ENCODE measurements at regions not wholly inside any gene's neighbourhood (a gene's known extent, or its start where the extent isn't known, plus 50 kb on each side); places are given as distances from the start of the nearest gene placed in this dataset.

DNA sequence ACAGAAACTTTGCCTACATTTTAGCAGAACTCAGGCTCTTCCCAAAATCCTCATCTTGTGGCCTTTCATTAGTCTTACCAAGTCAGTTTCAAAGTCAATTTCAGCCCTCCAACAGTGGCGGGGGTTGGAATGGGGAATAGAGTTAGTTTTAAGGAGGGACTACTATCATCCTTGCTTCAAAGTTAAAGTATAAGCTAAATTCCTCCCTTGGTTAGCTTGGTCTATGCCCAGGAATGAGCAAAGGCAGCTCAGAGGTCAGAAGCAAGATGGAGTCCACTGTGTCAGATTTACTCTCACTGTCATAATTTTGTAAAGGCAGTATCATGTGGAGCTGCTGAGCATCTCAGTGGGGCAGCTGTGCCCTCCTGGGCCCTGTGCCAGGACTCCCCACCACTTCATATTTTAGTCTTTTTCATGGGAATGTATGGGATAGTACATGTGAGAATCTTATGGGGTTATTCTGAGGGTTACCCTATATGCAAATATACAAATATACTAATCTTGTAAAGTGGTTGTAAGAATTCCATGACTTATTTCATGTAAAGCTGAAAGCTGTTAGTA is 145.2 kb upstream of the MMADHC start:
- TF ChIP-seq, protein P1, sequence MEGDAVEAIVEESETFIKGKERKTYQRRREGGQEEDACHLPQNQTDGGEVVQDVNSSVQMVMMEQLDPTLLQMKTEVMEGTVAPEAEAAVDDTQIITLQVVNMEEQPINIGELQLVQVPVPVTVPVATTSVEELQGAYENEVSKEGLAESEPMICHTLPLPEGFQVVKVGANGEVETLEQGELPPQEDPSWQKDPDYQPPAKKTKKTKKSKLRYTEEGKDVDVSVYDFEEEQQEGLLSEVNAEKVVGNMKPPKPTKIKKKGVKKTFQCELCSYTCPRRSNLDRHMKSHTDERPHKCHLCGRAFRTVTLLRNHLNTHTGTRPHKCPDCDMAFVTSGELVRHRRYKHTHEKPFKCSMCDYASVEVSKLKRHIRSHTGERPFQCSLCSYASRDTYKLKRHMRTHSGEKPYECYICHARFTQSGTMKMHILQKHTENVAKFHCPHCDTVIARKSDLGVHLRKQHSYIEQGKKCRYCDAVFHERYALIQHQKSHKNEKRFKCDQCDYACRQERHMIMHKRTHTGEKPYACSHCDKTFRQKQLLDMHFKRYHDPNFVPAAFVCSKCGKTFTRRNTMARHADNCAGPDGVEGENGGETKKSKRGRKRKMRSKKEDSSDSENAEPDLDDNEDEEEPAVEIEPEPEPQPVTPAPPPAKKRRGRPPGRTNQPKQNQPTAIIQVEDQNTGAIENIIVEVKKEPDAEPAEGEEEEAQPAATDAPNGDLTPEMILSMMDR (conservative IDR thresholded peaks at IDR 0.05; ENCODE audit: low read depth): no peak
- ChIA-PET CTCF (interaction anchor here (0.6 to 0.7 kb wide), 2 partner anchors 1450 to 1458 kb away, joined by 3 to 4 read pairs; no protein-coding TSS in a partner anchor), POLR2A (ENCODE audit: low non-redundant PET) (no interaction called here)

DNA sequence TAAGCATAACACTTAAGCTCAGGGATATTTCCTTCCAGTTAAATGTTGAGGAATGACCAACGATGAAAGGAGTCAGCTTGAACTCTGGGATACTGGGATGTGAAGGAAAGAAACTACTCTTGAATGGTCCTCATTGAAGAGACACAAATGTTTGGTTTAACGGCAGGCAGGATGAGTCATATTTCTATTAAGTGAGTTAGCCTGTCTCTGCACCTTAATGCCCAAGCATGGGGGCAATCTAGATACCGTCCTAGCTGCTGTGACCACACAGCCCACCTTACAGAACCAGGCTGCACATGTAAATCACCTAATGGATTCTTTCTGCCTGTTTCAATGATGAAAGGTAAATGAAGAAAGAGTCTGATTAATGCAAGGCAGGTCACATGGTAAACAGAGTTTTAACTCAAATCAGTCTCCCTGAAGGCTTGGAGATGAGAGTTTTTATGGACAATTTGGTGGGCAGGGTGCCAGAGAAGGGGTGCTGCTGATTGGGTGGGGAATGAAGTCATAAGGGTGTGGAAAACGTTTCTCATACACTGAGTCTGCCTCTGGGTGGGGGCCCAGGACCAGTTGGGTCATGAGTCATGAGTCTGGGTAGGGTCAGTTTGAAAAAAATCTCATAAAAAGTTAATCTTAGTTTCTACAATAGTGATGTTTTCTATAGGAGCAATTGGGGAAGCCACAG is 144.6 kb upstream of the MMADHC start:
- peak overlapping the region; percentile 50; the same call in 1 of the 2 replicates for H3K27ac ChIP-seq
- DNase-seq (ENCODE audit: low spot score): peak; percentile 74
- TF ChIP-seq, protein P1 (conservative IDR thresholded peaks at IDR 0.05; ENCODE audit: low read depth): no peak
- CTCF ChIA-PET: no interaction called here
- POLR2A ChIA-PET (ENCODE audit: low non-redundant PET): no interaction called here

More for the DNA sequence above, 145.2 kb upstream of the MMADHC start:
- peak overlapping the region; percentile 50; the same call in 1 of the 2 replicates for H3K27ac ChIP-seq
- DNase-seq (ENCODE audit: low spot score): no peak

DNA sequence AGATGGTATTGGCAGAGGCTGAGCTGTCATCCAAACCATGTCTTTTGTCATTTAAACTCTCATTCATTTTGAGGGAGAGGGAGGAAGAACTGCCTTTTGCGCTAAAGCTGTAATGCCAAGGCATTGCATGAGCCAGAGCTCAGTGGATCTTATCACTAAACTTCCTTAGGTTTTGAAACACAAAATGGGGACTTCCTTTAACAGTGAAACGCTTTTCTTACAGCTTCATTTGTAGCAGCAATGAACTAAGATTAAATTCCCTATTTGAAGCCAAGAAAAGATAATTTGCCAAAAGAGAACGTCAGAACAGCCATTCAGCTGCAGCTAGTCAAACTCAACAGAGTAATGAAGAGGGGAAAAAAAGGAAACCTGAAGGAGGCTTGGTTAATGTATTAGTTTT is 143.5 kb upstream of the MMADHC start:
- ChIA-PET CTCF (no interaction called here), POLR2A (ENCODE audit: low non-redundant PET) (no interaction called here)
- H3K27ac ChIP-seq: no peak overlapping the region
- no peak for DNase-seq (ENCODE audit: low spot score)
- TF ChIP-seq, protein P1 (conservative IDR thresholded peaks at IDR 0.05; ENCODE audit: low read depth): no peak

DNA sequence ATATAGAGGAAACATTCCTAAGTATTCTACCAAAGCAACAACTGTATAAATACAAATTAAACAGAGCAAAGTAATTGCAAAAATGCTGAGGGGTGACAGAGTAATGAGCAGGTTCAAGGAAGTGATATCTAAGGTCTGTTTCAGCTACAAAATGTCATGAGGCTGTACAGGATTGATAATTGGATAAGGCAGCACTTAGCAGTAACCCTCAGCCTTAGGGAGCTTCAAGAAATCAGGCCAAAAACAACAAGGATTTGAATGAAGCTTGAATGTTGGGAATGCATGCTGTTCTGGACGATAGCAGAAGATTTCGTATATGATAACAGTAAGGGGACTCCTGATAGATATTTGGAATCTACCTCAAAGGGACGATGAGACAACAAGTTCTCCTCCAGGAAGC is 142.0 kb upstream of the MMADHC start:
- H3K27ac ChIP-seq: no peak overlapping the region
- TF ChIP-seq, protein P1 (conservative IDR thresholded peaks at IDR 0.05; ENCODE audit: low read depth): no peak
- DNase-seq (ENCODE audit: low spot score): no peak
- ChIA-PET CTCF (no interaction called here), POLR2A (ENCODE audit: low non-redundant PET) (no interaction called here)

DNA sequence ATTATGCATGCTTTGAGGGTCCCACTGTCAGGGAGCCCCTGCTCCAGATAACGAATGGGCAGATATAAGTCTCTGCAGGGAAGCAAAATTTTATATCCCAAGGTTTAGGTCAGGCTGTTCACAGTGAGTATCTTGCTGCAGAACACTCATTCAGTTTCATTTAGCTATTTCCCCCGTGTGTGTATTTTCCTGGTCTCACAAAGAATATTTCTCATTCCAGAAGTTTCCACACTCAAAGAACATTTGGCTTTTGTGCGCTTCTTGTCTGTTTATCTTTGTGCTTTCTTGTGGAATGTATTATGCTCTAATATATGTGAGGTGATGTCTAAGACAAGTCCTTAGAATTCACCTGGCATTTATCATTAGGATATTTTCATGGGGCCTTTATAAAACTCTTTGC is 140.4 kb upstream of the MMADHC start:
- ChIA-PET POLR2A (ENCODE audit: low non-redundant PET) (no interaction called here), CTCF (no interaction called here)
- H3K27ac ChIP-seq: no peak overlapping the region
- DNase-seq (ENCODE audit: low spot score): no peak
- TF ChIP-seq, protein P1 (conservative IDR thresholded peaks at IDR 0.05; ENCODE audit: low read depth): no peak

DNA sequence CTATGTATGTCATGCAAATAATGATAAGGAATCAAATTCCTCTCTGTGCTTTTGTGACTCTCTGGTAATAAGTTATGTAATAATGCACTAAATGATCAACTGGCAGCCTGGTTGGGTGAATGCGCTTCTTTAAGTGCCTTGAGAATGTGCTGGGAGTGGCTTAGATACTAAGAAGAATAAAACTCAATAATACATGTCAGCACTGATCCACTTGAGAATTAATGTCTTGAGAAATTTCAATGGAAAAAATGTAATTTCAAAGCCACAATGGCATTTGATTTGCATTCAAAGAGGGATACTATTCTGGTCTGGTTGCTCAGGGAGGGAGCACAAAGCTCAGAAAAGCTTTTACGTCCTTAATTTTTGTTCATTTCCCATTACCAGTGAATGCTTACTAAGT is 137.7 kb upstream of the MMADHC start:
- TF ChIP-seq, protein P1 (conservative IDR thresholded peaks at IDR 0.05; ENCODE audit: low read depth): no peak
- DNase-seq (ENCODE audit: low spot score): no peak
- ChIA-PET POLR2A (ENCODE audit: low non-redundant PET) (no interaction called here), CTCF (interaction anchor here (0.7 kb wide), 1 partner anchor 9 kb away, joined by 3 read pairs; no protein-coding TSS in a partner anchor)
- no peak overlapping the region for H3K27ac ChIP-seq

All from RWPE1 (cell line).